Panc1 (cell line): ENCODE measurements at regions not wholly inside any gene's neighbourhood (a gene's known extent, or its start where the extent isn't known, plus 50 kb on each side); places are given as distances from the start of the nearest gene placed in this dataset.

ENCODE experiments used
- CTCF ChIP-seq: fragments of 450-650 bp; IDR thresholded peaks from 2 replicates; pipeline ENCODE4 v1.5.1; 2017; ENCODE audit warnings: mild to moderate bottlenecking
- POLR2AphosphoS5 ChIP-seq: IDR thresholded peaks from 2 replicates; pipeline ENCODE4 v1.6.1; 2012; ENCODE audit warnings: mild to moderate bottlenecking, low read depth, low read length, moderate library complexity
- TCF7L2 ChIP-seq: IDR thresholded peaks from 2 replicates; pipeline ENCODE4 v1.6.1; 2011; ENCODE audit warnings: mild to moderate bottlenecking, low read depth, low read length, inconsistent platforms

DNA sequence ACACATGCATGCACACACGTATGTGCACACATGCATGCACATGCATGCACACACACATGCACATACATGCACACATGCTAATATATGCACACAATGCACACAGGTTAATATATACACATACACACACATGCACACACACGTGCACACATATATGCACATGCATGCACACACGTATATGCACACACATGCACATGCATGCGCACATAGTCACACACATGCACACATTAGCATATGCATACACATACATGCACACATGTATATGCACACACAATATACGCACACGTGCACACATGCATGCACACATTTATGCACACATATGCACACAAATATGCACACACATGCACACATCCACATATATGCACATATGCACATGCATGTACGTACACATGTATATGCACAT is 506.8 kb downstream of the MATN1 start:
- TF ChIP-seq POLR2AphosphoS5 (no peak), TCF7L2 (no peak), CTCF (no peak)
